B cell (primary cell): ENCODE measurements at regions not wholly inside any gene's neighbourhood (a gene's known extent, or its start where the extent isn't known, plus 50 kb on each side); places are given as distances from the start of the nearest gene placed in this dataset.

Experiments used
- ATAC-seq: fragments of 200-7000 bp; cut with Tn5 transposase; one replicate; pipeline ENCODE4 v1.10.0; 2021; ENCODE audit warnings: low read depth, mild to moderate bottlenecking, moderate number of reproducible peaks, moderate library complexity
- CTCF ChIA-PET: fragments of 350-600 bp; sonication (Branson Sonifier 250); formaldehyde crosslinking; loops from one replicate; lab custom pipeline; 2021; ENCODE audit warnings: antibody characterized with exemption, inconsistent platforms; lab: Charles Lee
- POLR2A ChIA-PET: fragments of 350-600 bp; sonication (Branson Sonifier 250); formaldehyde crosslinking; loops from one replicate; lab custom pipeline; 2021; ENCODE audit warnings: antibody characterized with exemption; lab: Charles Lee
- DNase-seq: peaks from one replicate; pipeline ENCODE4 v3.0.0; 2013
- H2AFZ ChIP-seq: 2 replicates; pipeline ENCODE4 v1.6.1; 2012; ENCODE audit warnings: mild to moderate bottlenecking, low read depth, low read length; ENCODE audit not compliant: insufficient read depth, poor library complexity, severe bottlenecking
- H3K27ac ChIP-seq, 2 donors: 1 replicate in 1 of 2; 2 replicates in 1 of 2; pipeline ENCODE4 v1.5.1; 2012 to 2013; ENCODE audit warnings: low read length in 2 of 2, mild to moderate bottlenecking in 2 of 2, moderate library complexity in 1 of 2
- H3K27me3 ChIP-seq, 4 experiments: fragments of 200-600 bp in 1 of 4; sonication (generic) in 1 of 4; replicated peaks in 1 of 4; 1 replicate in 2 of 4; 2 replicates in 2 of 4; pipeline versions ENCODE4 v1.6.1 to v1.7.0; 2013 to 2016; ENCODE audit warnings: low read length in 3 of 4, mild to moderate bottlenecking in 2 of 4, mixed read lengths in 1 of 4, moderate library complexity in 1 of 4; ENCODE audit not compliant: insufficient read depth in 4 of 4, control insufficient read depth in 3 of 4; ENCODE audit errors: control extremely low read depth in 1 of 4
- H3K36me3 ChIP-seq, 2 experiments: replicated peaks in 1 of 2; 1 replicate in 1 of 2; 2 replicates in 1 of 2; pipeline versions ENCODE4 v1.6.1 to v1.7.1; 2013; ENCODE audit warnings: low read length in 1 of 2; ENCODE audit not compliant: insufficient read depth in 2 of 2, control insufficient read depth in 1 of 2; ENCODE audit errors: control extremely low read depth in 1 of 2, extremely low read depth in 1 of 2
- H3K4me1 ChIP-seq, 2 donors: fragments of 200-600 bp in 1 of 2; sonication (generic) in 1 of 2; 1 replicate in 1 of 2; 2 replicates in 1 of 2; pipeline versions ENCODE4 v1.5.1 to v1.6.1; 2013 to 2017; ENCODE audit warnings: low read length in 2 of 2; ENCODE audit not compliant: control insufficient read depth in 2 of 2, insufficient read depth in 2 of 2
- H3K4me2 ChIP-seq: replicated peaks from 2 replicates; pipeline ENCODE3; 2012; ENCODE audit warnings: mild to moderate bottlenecking, low read depth, low read length; ENCODE audit not compliant: poor library complexity, severe bottlenecking
- H3K4me3 ChIP-seq, 5 experiments: fragments of 200-600 bp in 1 of 5; sonication (generic) in 1 of 5; 1 replicate in 3 of 5; 2 replicates in 2 of 5; pipeline versions ENCODE4 v1.5.1 to v1.7.0; 2011 to 2016; ENCODE audit warnings: low read length in 4 of 5, mild to moderate bottlenecking in 4 of 5, low read depth in 2 of 5, control low read depth in 1 of 5, moderate library complexity in 1 of 5; ENCODE audit not compliant: insufficient read depth in 1 of 5; ENCODE audit errors: control extremely low read depth in 1 of 5, extremely low read depth in 1 of 5
- H3K79me2 ChIP-seq: fragments of 200-600 bp; sonication (generic); one replicate; pipeline ENCODE4 v1.6.0; 2016; ENCODE audit warnings: low read length; ENCODE audit not compliant: control insufficient read depth, insufficient read depth
- H3K9ac ChIP-seq: fragments of 200-600 bp; sonication (generic); 2 replicates; pipeline ENCODE4 v1.6.1; 2017; ENCODE audit warnings: mild to moderate bottlenecking, low read length, moderate library complexity
- H3K9me3 ChIP-seq, 3 donors: one replicate each; pipeline versions ENCODE4 v1.6.1 to v1.7.1; 2013; ENCODE audit warnings: low read length in 2 of 3; ENCODE audit not compliant: control insufficient read depth in 2 of 3, insufficient read depth in 1 of 3; ENCODE audit errors: control extremely low read depth in 1 of 3
- H4K20me1 ChIP-seq: 2 replicates; pipeline ENCODE4 v1.6.0; 2012; ENCODE audit warnings: mild to moderate bottlenecking, low read length; ENCODE audit not compliant: insufficient read depth, control insufficient read depth, poor library complexity, severe bottlenecking
- H3K27ac Mint-ChIP-seq: one replicate; pipeline ENCODE4 v1.8.0; 2021; ENCODE audit warnings: mixed read lengths
- H3K27me3 Mint-ChIP-seq: one replicate; pipeline ENCODE4 v1.8.0; 2021; ENCODE audit warnings: mixed read lengths
- H3K4me1 Mint-ChIP-seq: one replicate; pipeline ENCODE4 v1.8.0; 2021; ENCODE audit warnings: mixed read lengths
- H3K4me3 Mint-ChIP-seq: one replicate; pipeline ENCODE4 v1.8.0; 2021; ENCODE audit warnings: mixed read lengths
- H3K9me3 Mint-ChIP-seq: one replicate; pipeline ENCODE4 v1.8.0; 2022; ENCODE audit warnings: mixed read lengths; ENCODE audit not compliant: insufficient read depth
- EZH2 ChIP-seq: IDR thresholded peaks from 2 replicates; pipeline ENCODE4 v1.6.1; 2012; ENCODE audit warnings: borderline replicate concordance, low read depth, mild to moderate bottlenecking, moderate library complexity, low read length; ENCODE audit not compliant: insufficient read depth, poor library complexity, severe bottlenecking
- WGBS: methylation state at CpG from one replicate; pipeline ENCODE4 v1.1.5; 2013; ENCODE audit warnings: missing lambda C conversion rate; ENCODE audit not compliant: insufficient coverage; 5-methylcytosine and 5-hydroxymethylcytosine counted together
- intact Hi-C: fragments of 100-400 bp; cut with micrococcal nuclease; formaldehyde crosslinking; loops from one replicate; pipeline ENCODE4 v1.10.0; 2022
- TF ChIP-seq, protein P1 (sequence below): fragments of 200-600 bp; IDR thresholded peaks from one replicate; pipeline ENCODE4 v1.8.0; 2022; ENCODE audit warnings: antibody characterized with exemption, mild to moderate bottlenecking

- ATAC-seq, result no peak
- H3K27me3 Mint-ChIP-seq, result no peaks in the 10 kb centered on the region
- no peak overlapping the region for H3K27ac Mint-ChIP-seq
- Histone ChIP-seq H3K4me3 (no peak overlapping the region), H3K4me1 (no peaks in the 10 kb centered on the region), H4K20me1 (no peaks in the 10 kb centered on the region), H3K36me3 (no peaks in the 10 kb centered on the region), H3K27me3 (no peaks in the 10 kb centered on the region), H3K27ac (no peak overlapping the region), H3K4me2 (no peak overlapping the region), H3K9me3 (peaks cover 0 to 3% (median 0%) of the 10 kb centered on the region in 3 donors), H3K9ac (no peak overlapping the region), H2AFZ (no peak overlapping the region), H3K79me2 (no peaks in the 10 kb centered on the region)
- DNase-seq, result no peak
- no peaks in the 10 kb centered on the region for H3K4me1 Mint-ChIP-seq
- no peaks in the 10 kb centered on the region for H3K9me3 Mint-ChIP-seq
- POLR2A ChIA-PET, result no interaction called here
- CTCF ChIA-PET, result no interaction called here
- intact Hi-C loops, result no loop called here
- H3K4me3 Mint-ChIP-seq, result no peak overlapping the region
- TF ChIP-seq EZH2, result no peak
- TF ChIP-seq, protein P1, sequence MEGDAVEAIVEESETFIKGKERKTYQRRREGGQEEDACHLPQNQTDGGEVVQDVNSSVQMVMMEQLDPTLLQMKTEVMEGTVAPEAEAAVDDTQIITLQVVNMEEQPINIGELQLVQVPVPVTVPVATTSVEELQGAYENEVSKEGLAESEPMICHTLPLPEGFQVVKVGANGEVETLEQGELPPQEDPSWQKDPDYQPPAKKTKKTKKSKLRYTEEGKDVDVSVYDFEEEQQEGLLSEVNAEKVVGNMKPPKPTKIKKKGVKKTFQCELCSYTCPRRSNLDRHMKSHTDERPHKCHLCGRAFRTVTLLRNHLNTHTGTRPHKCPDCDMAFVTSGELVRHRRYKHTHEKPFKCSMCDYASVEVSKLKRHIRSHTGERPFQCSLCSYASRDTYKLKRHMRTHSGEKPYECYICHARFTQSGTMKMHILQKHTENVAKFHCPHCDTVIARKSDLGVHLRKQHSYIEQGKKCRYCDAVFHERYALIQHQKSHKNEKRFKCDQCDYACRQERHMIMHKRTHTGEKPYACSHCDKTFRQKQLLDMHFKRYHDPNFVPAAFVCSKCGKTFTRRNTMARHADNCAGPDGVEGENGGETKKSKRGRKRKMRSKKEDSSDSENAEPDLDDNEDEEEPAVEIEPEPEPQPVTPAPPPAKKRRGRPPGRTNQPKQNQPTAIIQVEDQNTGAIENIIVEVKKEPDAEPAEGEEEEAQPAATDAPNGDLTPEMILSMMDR, result no peak
These were observed 491.5 kb upstream of the LUZP2 start for GRCh38 chr11:24005202-24005876.

- Histone ChIP-seq H3K9ac (no peak overlapping the region), H3K27ac (no peak overlapping the region), H3K9me3 (peaks cover 0 to 1% (median 0%) of the 10 kb centered on the region in 3 donors), H3K4me2 (no peak overlapping the region), H3K27me3 (no peaks in the 10 kb centered on the region), H3K36me3 (no peaks in the 10 kb centered on the region), H4K20me1 (no peaks in the 10 kb centered on the region), H3K79me2 (no peaks in the 10 kb centered on the region), H3K4me3 (no peak overlapping the region), H3K4me1 (no peaks in the 10 kb centered on the region), H2AFZ (no peak overlapping the region)
- POLR2A ChIA-PET, result no interaction called here
- H3K4me3 Mint-ChIP-seq, result no peak overlapping the region
- ATAC-seq (no peak), DNase-seq (no peak)
- WGBS, result no CpG with 5 or more reads among the region's 3 CpGs
- no peak for TF ChIP-seq EZH2
- TF ChIP-seq, protein P1, result no peak
- H3K27me3 Mint-ChIP-seq, result no peaks in the 10 kb centered on the region
- CTCF ChIA-PET, result no interaction called here
- intact Hi-C loops, result no loop called here
- peaks cover 1% of the 10 kb centered on the region for H3K9me3 Mint-ChIP-seq
- no peak overlapping the region for H3K27ac Mint-ChIP-seq
- no peaks in the 10 kb centered on the region for H3K4me1 Mint-ChIP-seq
These were observed 453.0 kb upstream of the LUZP2 start for GRCh38 chr11:24043842-24044241.
